ENCODE measurements at regions not wholly inside any gene's neighbourhood (a gene's known extent, or its start where the extent isn't known, plus 50 kb on each side); places are given as distances from the start of the nearest gene placed in this dataset.

DNA sequence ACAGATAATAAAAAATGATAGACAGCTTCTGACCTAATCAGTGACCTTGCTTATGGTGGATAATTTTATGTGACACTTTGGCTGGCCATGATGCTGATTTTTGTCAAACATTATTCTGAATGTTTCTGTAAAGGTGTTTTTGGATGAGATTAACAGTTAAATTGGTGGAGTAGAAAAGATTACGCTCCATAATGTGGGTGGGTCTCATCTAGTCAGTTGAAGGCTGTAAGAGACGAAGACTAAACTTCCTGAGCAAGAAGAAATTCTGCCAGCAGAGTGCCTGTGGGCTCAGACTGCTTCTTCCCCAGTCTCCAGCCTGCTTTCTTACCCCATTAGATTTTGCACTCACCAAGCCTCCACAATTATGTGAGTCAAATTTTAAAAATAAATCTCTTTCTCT is 214.9 kb upstream of the ITGA4 start:
- TF ChIP-seq EZH2 (IDR thresholded peaks at IDR 0.05; ENCODE audit: borderline replicate concordance, low read depth, low read length, severe bottlenecking) = no peak
- TF ChIP-seq, protein P1, sequence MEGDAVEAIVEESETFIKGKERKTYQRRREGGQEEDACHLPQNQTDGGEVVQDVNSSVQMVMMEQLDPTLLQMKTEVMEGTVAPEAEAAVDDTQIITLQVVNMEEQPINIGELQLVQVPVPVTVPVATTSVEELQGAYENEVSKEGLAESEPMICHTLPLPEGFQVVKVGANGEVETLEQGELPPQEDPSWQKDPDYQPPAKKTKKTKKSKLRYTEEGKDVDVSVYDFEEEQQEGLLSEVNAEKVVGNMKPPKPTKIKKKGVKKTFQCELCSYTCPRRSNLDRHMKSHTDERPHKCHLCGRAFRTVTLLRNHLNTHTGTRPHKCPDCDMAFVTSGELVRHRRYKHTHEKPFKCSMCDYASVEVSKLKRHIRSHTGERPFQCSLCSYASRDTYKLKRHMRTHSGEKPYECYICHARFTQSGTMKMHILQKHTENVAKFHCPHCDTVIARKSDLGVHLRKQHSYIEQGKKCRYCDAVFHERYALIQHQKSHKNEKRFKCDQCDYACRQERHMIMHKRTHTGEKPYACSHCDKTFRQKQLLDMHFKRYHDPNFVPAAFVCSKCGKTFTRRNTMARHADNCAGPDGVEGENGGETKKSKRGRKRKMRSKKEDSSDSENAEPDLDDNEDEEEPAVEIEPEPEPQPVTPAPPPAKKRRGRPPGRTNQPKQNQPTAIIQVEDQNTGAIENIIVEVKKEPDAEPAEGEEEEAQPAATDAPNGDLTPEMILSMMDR (IDR thresholded peaks at IDR 0.05; ENCODE audit: borderline replicate concordance, extremely low read depth, low read length, poor library complexity, severe bottlenecking) = no peak
